ENCODE measurements at regions not wholly inside any gene's neighbourhood (a gene's known extent, or its start where the extent isn't known, plus 50 kb on each side); places are given as distances from the start of the nearest gene placed in this dataset.
A peak's percentile ranks its signal among the peaks of the same experiment; 100 is the strongest.

- H3K9me3 ChIP-seq: no peaks in the 10 kb centered on the region
- no peak for TF ChIP-seq CTCF (IDR thresholded peaks at IDR 0.05)
- intact Hi-C loops (cut with DNase I, micrococcal nuclease): no loop called here
- no peaks in the 10 kb centered on the region for H3K4me1 ChIP-seq (ENCODE audit: low read depth)
- ATAC-seq: peak; percentile 33
- no peak overlapping the region for H3K4me3 ChIP-seq
- no peak for DNase-seq
- H3K36me3 ChIP-seq (ENCODE audit: low read depth): no peaks in the 10 kb centered on the region
Measured at GRCh38 chr12:75712223-75712622, 200.8 kb upstream of the KRR1 start.

- no peak for ATAC-seq
- no peaks in the 10 kb centered on the region for H3K9me3 ChIP-seq
- H3K36me3 ChIP-seq (ENCODE audit: low read depth): no peaks in the 10 kb centered on the region
- no peak for DNase-seq
- H3K4me1 ChIP-seq (ENCODE audit: low read depth): no peaks in the 10 kb centered on the region
- intact Hi-C loops (cut with DNase I, micrococcal nuclease): no loop called here
- H3K4me3 ChIP-seq: no peak overlapping the region
- no peak for TF ChIP-seq CTCF (IDR thresholded peaks at IDR 0.05)
Measured at GRCh38 chr12:75711271-75711670, 199.9 kb upstream of the KRR1 start.

GRCh38 chr12:75710361-75711069, 199.1 kb upstream of the KRR1 start:
- intact Hi-C loops (cut with DNase I, micrococcal nuclease): no loop called here

GRCh38 chr12:75709503-75709902, 198.1 kb upstream of the KRR1 start:
- TF ChIP-seq CTCF (IDR thresholded peaks at IDR 0.05): no peak
- no peak for ATAC-seq
- Histone ChIP-seq H3K36me3 (ENCODE audit: low read depth) (no peaks in the 10 kb centered on the region), H3K4me3 (no peak overlapping the region), H3K4me1 (ENCODE audit: low read depth) (no peaks in the 10 kb centered on the region), H3K9me3 (no peaks in the 10 kb centered on the region)
- intact Hi-C loops (cut with DNase I, micrococcal nuclease): no loop called here
- DNase-seq: no peak

More at GRCh38 chr12:75710361-75711069, 199.1 kb upstream of the KRR1 start:
- Histone ChIP-seq H3K9me3 (no peaks in the 10 kb centered on the region), H3K4me3 (no peak overlapping the region), H3K4me1 (ENCODE audit: low read depth) (no peaks in the 10 kb centered on the region), H3K36me3 (ENCODE audit: low read depth) (no peaks in the 10 kb centered on the region)
- no peak for DNase-seq
- ATAC-seq: peak; percentile 85
- TF ChIP-seq CTCF (IDR thresholded peaks at IDR 0.05): no peak

GRCh38 chr12:75708802-75709201, 197.4 kb upstream of the KRR1 start:
- no peak overlapping the region for H3K4me3 ChIP-seq
- H3K36me3 ChIP-seq (ENCODE audit: low read depth): no peaks in the 10 kb centered on the region
- intact Hi-C loops (cut with DNase I, micrococcal nuclease): no loop called here
- TF ChIP-seq CTCF (IDR thresholded peaks at IDR 0.05): no peak
- H3K9me3 ChIP-seq: no peaks in the 10 kb centered on the region
- H3K4me1 ChIP-seq (ENCODE audit: low read depth): no peaks in the 10 kb centered on the region
- ATAC-seq (peak; percentile 18), DNase-seq (no peak)

- no peak overlapping the region for H3K4me3 ChIP-seq
- no peaks in the 10 kb centered on the region for H3K36me3 ChIP-seq (ENCODE audit: low read depth)
- no peaks in the 10 kb centered on the region for H3K4me1 ChIP-seq (ENCODE audit: low read depth)
- TF ChIP-seq CTCF (IDR thresholded peaks at IDR 0.05): no peak
- intact Hi-C loops (cut with DNase I, micrococcal nuclease): no loop called here
- DNase-seq (no peak), ATAC-seq (no peak)
- H3K9me3 ChIP-seq: no peaks in the 10 kb centered on the region
Measured at GRCh38 chr12:75707983-75708382, 196.6 kb upstream of the KRR1 start.

Data from mucosa of descending colon (tissue), 3 donors.